GM12891 (cell line): ENCODE measurements at regions not wholly inside any gene's neighbourhood (a gene's known extent, or its start where the extent isn't known, plus 50 kb on each side); places are given as distances from the start of the nearest gene placed in this dataset.

Experiments
- PAX5 ChIP-seq: IDR thresholded peaks from 2 replicates; pipeline ENCODE4 v1.6.1; 2011; ENCODE audit warnings: low read length, moderate library complexity, mild to moderate bottlenecking; ENCODE audit not compliant: insufficient read depth, severe bottlenecking
- POLR2A ChIP-seq: IDR thresholded peaks from 2 replicates; pipeline ENCODE4 v1.6.1; 2011; ENCODE audit warnings: low read depth, low read length, control low read depth
- POLR2AphosphoS5 ChIP-seq: IDR thresholded peaks from 2 replicates; pipeline ENCODE4 v1.6.1; 2011; ENCODE audit warnings: low read depth, low read length, control low read depth
- POU2F2 ChIP-seq: IDR thresholded peaks from 2 replicates; pipeline ENCODE4 v1.6.1; 2011; ENCODE audit warnings: low read depth, mild to moderate bottlenecking, control low read depth, low read length, moderate library complexity
- SPI1 ChIP-seq: IDR thresholded peaks from 2 replicates; pipeline ENCODE4 v1.6.1; 2011; ENCODE audit warnings: low read depth, low read length, control low read depth

DNA sequence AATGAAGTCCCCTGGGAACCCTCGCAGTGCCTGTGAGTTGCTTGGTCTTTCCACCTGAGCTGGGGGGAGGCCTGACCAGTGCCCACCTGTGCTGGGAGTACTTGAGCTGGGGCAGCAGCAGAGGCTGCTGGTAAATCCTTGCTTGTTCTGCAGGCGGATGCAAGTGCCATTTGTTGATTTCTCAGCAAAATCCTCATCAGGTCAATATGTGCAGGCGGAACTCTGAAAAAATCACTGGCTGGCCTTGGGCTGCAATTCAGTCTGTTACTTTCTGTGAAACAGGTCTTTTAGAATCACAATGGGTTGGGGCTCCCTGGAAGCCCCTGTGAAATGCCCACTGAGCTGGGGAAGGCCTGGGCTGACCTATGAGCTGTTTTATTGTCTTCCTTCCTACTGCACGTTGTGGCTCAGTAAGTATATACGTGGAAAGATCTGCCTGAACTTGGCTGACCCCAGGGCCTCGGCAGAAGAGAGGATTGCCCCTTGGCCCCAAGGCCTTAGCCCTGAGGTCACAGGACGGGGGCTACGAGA, 182.0 kb upstream of the RGMA start:
- TF ChIP-seq POLR2AphosphoS5 (no peak), POLR2A (no peak), PAX5 (no peak), POU2F2 (no peak), SPI1 (no peak)
